HG02571 (cell line): ENCODE measurements at regions not wholly inside any gene's neighbourhood (a gene's known extent, or its start where the extent isn't known, plus 50 kb on each side); places are given as distances from the start of the nearest gene placed in this dataset.

ENCODE experiments used
- ATAC-seq: cut with Tn5 transposase; IDR thresholded peaks from one replicate; pipeline ENCODE4 v1.9.1; 2021; ENCODE audit warnings: mild to moderate bottlenecking, moderate library complexity; ENCODE audit not compliant: unreplicated experiment

GRCh38 chr1:56168176-56168575 lies 411.2 kb downstream of the PLPP3 start:
- no peak for ATAC-seq

DNA sequence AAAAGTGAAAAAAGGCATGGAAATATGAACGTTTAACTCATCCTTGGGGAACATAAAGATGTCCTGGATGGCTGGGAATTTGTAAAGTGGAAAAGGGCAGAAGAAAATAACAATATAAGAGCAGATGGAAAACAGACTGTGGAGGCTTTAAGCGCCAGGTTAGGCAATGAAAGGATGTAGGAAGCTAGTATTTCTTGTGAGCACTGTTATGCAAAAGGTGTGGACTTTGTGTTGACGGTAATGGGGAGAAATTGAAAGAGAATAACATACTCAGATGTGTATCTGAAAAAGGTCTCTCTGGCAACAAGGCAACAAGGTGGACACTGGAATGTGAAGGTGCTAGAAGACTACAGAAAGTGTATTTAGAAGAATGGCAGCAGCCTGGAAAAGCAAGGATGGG lies 411.8 kb downstream of the PLPP3 start:
- no peak for ATAC-seq

- no peak for ATAC-seq
These were observed 418.5 kb downstream of the PLPP3 start for GRCh38 chr1:56160773-56161315.

DNA sequence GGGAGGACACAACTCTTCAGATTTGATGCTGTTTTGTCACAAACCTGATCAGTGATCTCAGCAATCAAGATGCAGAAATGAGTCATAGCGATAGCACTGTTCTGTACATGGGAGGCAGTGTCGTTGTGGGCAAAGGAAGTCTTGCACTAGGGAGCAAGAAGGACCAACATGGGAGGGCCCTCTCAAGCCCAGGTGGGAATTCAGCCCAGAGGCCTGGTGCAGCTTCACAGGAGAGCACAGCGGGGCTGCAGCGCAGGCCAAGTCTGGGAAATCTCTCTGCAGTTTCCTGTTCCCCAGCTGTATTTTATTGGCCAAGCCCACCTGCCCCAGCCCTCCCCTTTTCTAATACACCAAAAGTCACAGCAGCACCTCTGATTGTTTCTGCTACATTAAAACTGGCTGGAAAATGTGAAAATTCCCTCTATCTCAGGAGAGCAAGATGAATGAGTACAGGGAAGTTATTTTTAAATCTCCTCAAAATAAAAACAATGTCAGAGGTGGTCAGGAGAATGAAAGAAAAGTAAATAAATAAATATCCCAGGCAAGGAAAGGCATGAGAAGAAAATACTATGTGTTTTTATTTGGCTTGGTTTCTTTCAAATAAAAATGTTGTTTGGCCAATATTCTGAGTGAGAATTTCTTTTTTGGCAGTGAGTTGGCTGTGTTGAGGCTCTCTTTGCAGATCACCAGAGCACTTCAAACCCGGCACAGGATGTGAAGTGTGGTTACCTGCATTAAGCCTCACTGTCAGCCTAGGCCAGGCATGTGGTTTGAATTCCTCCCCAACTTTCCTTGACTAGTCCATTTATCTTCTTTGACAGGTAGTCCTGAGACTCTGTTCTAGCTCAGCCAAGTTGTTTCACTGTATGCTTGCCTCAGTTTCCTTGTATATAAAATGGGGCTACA lies 422.1 kb downstream of the PLPP3 start:
- ATAC-seq = no peak

DNA sequence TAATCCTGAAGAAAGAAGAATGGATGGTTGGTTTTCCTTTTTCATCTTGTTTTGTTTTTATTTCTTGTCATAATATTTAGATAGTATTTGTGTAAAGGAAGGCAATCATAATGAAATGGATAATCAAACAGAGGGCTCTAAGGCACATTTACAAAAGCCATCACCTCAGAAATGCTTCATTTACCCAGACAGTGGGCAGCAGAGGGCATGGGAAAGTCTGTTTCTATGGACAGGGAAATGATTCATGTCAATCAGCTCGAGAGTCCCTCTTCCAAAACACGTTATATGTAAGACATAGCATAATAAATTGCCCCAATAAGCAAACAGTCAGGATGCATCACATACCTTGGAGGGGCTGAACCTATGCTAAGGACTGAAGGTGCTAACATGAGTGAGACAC lies 426.1 kb downstream of the PLPP3 start:
- ATAC-seq = no peak

DNA sequence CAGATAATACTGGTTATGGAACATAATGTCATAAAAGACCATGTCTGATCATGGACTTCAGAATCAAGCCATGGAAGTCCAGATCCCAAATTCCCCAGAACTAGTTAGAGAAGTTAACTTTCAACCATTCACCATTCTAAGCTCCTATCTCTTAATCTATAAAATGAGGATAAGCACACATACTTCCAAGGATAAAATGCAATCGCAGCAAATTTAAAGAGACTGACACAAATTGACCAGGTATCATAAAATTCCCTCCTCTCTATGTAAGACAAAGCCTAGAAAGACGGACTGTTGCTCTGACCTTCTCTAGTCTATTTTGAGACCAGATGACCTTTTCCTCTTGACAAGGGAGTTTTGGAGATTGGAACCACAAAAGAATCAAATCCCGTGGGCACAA lies 426.7 kb downstream of the PLPP3 start:
- ATAC-seq = no peak

GRCh38 chr1:56151402-56151801 lies 428.0 kb downstream of the PLPP3 start:
- ATAC-seq = no peak

DNA sequence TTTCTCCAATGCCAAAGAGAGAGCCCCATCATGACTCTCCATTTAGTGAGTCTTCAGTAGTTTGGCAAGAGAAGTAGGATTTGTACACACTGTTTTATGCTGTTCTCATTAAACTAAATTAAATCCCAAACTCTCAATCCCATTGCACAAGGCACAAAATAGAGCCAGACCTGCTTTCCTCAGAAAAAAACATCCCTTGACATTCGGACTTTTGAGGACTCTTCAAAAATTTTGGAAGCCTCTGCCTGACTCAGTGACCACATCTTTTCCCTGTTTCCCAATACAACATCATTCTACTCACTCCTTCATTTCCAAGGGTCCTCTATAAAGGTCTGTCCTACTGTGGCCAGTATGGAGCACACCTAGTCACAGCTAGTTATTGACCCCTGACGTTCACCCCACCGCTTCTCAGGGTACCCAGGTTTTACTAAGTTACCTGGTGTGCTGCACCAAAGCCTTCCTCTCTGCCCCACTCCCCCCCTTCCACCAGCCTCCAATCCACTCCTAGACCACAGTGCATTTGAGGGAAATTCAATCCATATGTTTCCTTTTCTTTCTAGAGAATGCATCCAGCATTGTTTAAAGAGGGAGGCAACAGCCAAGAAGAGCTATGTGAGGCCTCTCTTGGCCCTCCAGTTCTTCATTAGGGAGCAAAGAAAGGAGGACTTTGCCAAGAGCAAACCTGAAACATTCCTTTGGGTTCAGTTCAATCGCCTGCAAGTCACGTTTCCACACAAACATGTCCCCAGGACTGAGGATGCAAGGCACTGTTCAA lies 428.7 kb downstream of the PLPP3 start:
- ATAC-seq = no peak

DNA sequence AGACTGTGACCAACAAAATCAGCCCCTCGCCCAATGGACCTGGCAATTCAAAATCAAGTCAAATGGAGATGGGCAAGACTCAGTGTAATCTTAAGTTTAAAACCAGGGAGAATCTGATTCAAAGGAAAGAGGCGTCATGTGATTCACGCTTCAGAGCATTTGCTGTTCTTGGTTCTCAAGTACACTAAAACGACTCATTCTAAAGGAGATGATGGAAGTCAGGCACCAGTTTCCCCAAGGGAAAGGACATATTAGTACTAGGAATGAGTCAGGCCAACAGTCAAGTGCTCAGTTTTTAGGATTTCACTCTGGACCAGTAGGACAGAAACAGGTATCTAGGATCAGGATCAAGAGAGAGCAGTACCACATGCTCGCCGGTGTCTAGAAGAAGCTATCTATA lies 429.6 kb downstream of the PLPP3 start:
- no peak for ATAC-seq

DNA sequence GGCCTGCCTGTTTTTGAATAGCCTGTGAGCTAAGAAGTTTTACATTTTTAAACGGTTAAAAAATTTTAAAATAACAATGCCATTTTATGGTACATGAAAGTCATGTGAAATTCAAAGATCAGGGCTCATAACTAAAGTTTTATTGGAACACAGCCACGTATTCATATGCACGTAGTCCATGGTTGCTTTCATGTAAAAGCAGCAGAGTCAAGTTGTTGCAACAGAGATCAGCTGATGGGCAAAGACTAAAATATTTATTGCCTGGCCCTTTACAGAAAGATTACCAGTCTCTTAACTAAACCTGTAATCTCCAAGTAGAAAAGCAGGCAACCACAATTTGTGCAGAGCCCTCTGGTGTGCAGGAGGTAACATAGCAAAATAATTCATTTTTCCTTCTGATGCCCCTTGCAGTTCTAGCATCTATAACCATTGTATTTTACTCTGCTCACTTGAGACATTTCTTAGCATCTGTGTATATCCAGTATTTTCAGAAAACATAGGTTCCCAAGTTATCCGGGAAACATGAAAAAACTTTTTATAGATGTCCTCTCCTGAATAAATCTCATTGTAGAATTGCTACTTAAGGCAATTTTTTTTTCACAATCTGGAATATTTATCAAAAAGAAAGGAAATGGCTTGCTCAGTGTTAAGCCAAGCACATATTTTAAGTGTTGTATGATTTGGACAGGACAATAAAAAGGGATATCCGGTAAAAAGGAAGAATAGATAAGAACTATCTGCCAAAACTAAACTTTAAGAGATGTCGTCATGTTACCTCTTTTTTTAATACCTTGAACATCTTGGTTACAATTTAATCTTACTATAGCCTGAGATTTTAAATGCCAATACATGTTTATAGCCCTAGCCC lies 430.8 kb downstream of the PLPP3 start:
- no peak for ATAC-seq

- ATAC-seq = no peak
These were observed 431.9 kb downstream of the PLPP3 start for GRCh38 chr1:56147459-56147858.

GRCh38 chr1:56147034-56147433 lies 432.3 kb downstream of the PLPP3 start:
- no peak for ATAC-seq

GRCh38 chr1:56146449-56146848 lies 432.9 kb downstream of the PLPP3 start:
- no peak for ATAC-seq

DNA sequence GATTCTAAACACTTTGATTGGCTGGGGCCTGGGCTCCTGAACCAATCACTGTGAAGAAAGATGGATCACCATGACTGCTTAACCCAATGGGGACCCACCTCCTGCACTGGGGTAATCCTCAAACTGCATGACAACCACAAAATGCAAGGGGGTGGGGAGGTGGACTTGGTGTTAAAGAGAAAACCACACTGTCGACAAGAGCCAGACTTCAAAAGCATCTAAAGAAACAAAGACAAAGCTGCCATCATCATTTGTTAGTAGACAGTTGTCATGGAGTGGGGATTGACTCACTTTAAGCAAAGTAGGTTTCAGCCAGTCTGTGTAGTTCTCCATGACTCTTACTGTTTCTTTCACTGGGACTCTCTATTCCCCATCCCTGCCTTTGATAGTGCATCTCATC lies 433.8 kb downstream of the PLPP3 start:
- ATAC-seq = no peak

GRCh38 chr1:56142301-56142700 lies 437.1 kb downstream of the PLPP3 start:
- ATAC-seq = no peak

GRCh38 chr1:56139836-56140235 lies 439.5 kb downstream of the PLPP3 start:
- ATAC-seq = no peak

DNA sequence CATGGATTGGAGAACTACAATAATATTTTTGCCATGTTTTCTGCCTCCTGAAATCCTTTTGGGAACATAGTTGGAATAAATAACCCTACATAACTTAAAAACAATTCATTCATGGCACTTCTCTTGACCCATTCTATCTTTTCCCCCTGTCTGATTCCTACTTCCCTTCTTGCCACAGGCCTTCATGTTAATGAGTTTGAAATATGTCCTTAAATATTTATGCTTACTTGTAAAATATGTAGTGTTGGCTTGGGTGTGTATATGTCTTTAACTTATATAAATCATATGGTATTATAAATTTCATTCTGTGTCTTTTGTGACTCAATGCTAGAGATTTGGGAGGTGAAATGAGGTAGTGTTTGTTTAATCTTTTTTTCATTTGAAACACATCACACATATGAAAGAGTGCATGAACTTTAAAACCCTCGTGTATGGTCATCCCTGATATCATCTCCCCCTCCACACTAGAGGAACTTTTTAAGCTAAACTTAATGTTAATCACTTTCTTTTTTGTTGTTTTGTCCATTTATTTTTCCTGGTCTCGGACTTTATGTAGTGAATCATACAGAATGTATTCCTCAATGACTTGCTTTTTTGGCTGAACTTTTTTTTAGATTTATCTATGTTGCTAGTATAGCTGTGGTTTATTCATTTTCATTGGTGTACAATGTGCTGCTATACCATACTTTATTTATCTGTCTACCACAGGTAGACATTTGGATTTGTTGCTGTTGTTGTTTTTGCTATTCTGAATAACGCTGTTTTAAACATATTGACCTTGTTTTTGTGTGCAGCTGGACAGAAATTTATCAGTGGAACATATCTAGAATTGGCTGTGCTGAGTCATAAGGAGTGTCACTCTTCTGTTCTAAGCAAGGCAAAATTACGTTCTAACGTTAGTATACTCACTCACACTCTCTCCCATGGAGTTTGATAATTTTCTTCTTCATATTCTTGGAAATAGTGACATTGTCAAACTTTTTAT lies 441.6 kb downstream of the PLPP3 start:
- no peak for ATAC-seq

- no peak for ATAC-seq
These were observed 442.3 kb downstream of the PLPP3 start for GRCh38 chr1:56137090-56137489.

DNA sequence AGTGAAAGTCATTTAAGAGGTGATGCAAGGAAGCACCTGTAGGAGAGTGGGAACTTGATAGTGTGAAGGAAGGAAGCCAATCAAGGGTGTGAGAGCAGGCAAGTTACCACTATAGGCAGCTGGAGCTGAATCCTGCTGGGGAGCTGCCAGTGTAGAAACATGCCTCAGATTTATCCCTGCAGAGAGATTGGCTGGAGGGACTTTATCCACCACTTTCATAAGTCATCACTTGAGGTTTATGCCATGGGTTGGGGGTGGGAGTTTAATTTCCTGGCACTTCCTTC lies 443.6 kb downstream of the PLPP3 start:
- no peak for ATAC-seq
